ENCODE measurements at regions not wholly inside any gene's neighbourhood (a gene's known extent, or its start where the extent isn't known, plus 50 kb on each side); places are given as distances from the start of the nearest gene placed in this dataset.
A peak's percentile ranks its signal among the peaks of the same experiment; 100 is the strongest.
"Not testable (repeated sequence)": the region's sequence is repeated elsewhere in the genome, so short reads cannot be mapped to it uniquely, and the experiment has no call there.

DNA sequence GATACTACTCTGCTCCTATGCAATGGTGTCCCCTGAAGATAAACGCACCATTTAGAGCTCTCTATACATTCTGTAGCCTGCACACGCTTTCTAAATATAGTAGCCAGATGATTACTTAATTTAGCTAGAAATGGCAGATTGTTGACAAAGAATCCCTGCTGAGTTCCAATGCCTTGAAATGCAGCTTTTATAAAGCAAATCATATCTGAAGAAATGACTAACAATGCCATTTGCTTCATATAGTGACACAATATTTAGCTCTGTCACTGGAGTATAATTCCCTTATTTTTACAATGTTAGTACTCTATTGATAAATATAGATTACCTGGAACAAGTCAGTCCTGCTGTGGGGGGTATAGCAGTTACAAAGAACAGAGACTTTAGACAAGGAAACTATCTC, 166.2 kb downstream of the CDCA7 start:
- TF ChIP-seq, protein P1, sequence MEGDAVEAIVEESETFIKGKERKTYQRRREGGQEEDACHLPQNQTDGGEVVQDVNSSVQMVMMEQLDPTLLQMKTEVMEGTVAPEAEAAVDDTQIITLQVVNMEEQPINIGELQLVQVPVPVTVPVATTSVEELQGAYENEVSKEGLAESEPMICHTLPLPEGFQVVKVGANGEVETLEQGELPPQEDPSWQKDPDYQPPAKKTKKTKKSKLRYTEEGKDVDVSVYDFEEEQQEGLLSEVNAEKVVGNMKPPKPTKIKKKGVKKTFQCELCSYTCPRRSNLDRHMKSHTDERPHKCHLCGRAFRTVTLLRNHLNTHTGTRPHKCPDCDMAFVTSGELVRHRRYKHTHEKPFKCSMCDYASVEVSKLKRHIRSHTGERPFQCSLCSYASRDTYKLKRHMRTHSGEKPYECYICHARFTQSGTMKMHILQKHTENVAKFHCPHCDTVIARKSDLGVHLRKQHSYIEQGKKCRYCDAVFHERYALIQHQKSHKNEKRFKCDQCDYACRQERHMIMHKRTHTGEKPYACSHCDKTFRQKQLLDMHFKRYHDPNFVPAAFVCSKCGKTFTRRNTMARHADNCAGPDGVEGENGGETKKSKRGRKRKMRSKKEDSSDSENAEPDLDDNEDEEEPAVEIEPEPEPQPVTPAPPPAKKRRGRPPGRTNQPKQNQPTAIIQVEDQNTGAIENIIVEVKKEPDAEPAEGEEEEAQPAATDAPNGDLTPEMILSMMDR (IDR thresholded peaks at IDR 0.05; ENCODE audit: insufficient read depth, low read depth, low read length, missing control alignments) = no peak
- DNase-seq (ENCODE audit: low read depth) = no peak

DNA sequence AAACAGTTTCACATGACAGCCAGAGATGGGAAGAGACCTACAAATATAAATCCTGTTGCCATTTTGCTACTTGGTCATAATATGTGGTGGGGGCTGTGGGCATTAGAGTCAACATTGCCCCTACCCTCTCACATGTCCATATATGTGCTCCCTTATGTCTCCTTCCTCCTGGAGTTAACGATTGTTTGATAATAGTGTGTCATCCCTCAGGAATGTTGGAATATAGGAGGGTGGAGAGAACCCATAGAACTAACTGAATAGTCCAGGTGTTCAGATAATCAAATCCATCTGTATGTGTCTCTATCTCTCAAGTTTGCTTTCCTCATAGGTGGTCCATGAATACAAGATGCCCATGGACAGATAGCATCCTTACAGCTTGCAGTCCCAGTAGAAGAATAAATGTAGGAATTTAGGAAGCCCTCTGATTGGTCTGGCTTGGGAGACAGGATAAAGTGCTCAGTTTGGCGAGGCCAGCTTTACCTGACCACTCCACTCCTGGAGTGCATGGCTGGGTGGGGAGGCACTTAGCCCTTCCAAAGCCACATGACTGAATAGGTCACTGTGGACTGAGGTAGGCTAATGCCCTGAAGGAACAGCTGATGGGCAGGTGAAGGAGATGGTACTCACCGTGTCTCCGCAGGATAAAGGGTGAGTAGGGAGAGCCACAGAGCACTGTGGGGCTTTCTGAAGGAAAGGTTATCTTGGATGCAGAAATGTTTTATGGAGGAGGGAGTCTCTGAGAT, 166.9 kb downstream of the CDCA7 start:
- peak; percentile 28 for DNase-seq (ENCODE audit: low read depth)
- TF ChIP-seq, protein P1 (IDR thresholded peaks at IDR 0.05; ENCODE audit: insufficient read depth, low read depth, low read length, missing control alignments) = no peak
- H3K4me3 ChIP-seq (ENCODE audit: low read length) = no peak overlapping the region

More for the DNA sequence above, 166.2 kb downstream of the CDCA7 start:
- H3K4me3 ChIP-seq (ENCODE audit: low read length) = no peak overlapping the region

DNA sequence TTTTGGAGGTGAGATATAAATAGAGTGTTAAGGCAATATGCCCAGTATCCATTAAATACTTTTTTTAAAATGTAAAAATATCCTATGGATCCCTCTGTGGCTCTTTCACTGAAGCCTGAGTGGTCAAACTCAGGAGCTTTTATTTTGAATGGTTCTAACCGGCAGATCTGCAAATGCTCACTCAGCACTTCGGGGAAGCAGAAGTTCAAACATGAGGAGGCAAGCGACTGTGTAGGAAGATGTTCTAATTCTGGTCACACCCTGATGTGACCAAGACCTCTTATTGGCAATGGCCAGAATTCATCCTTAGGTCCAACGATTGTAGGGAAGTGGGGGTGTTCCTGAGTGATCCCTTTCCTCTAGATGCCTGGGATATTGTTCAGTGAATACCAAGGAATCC, 168.8 kb downstream of the CDCA7 start:
- H3K4me3 ChIP-seq (ENCODE audit: low read length) = no peak overlapping the region
- TF ChIP-seq, protein P1 (IDR thresholded peaks at IDR 0.05; ENCODE audit: insufficient read depth, low read depth, low read length, missing control alignments) = no peak
- DNase-seq (ENCODE audit: low read depth) = no peak

DNA sequence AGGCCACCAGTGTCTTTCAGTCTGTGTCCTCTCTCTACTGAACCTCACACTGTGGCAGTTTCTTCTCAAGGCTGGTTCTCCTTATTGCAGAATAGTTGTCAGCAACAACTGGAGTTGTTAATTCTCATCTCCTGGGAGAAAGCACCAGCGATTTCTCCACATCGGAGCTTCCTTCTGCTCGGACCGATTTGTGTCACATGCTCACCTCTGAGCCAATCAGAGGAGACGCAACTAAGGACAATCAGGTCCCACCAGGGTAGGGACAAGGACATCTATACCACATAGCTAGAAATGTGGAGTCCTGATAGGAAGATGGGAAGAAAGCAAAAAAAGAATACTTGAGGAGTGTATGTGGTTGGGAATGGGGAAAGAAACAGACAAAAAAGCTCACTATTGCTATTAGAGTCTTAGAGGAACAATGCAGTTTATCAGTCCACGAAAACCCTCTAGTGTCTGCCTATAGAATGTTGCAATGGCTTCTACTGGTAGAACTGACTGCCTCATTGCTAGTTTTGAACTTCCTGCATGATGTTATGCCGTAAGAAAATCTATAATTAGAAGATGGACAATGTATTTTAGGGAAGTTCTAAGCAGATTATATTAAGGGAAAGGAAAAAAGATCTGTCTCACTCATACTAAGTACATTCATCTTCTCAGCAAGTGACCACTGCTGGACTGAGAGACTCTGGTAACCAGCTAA, 169.7 kb downstream of the CDCA7 start:
- no peak overlapping the region for H3K4me3 ChIP-seq (ENCODE audit: low read length)
- TF ChIP-seq, protein P1 (IDR thresholded peaks at IDR 0.05; ENCODE audit: insufficient read depth, low read depth, low read length, missing control alignments) = no peak
- no peak for DNase-seq (ENCODE audit: low read depth)

DNA sequence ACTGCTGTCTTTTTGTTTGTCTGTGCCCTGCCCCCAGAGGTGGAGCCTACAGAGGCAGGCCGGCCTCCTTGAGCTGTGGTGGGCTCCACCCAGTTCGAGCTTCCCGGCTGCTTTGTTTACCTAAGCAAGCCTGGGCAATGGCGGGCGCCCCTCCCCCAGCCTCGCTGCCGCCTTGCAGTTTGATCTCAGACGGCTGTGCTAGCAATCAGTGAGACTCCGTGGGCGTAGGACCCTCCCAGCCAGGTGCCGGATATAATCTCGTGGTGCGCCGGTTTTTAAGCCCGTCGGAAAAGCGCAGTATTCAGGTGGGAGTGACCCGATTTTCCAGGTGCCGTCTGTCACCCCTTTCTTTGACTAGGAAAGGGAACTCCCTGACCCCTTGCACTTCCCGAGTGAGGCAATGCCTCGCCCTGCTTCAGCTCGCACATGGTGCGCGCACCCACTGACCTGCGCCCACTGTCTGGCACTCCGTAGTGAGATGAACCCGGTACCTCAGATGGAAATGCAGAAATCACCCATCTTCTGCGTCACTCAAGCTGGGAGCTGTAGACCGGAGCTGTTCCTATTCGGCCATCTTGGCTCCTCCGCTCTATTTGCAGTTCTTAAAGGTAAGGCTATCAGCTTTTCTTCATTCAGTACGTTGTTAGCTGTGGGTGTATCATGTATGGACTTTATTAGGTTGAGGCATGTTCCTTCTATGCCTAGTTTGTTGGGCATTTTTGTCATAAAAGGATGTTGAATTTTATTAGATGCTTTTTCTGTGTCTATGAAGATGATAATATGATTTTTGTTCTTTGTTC, 178.3 kb downstream of the CDCA7 start:
- H3K4me3 ChIP-seq (ENCODE audit: low read length); DNase-seq (ENCODE audit: low read depth): not testable (repeated sequence)

DNA sequence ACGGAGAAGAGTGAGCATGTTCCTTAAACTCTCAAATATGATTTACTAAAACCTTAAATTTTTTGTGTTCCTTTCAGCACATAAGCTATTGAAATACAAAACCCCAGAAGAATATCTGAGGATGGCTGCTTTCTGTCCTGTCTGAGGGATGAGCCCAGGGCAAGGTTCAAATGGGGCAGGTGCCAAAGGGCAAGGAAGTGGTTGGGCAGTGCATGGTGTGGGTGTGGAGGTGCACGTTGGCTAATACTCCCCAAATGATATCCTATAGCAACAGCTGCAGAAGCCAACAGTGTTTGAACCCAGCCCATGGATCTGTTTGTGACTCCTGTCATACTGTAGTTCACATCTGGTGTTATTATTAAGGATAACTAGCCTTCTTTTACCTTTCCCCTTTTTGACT, 183.0 kb downstream of the CDCA7 start:
- H3K4me3 ChIP-seq (ENCODE audit: low read length) = no peak overlapping the region
- TF ChIP-seq, protein P1 (IDR thresholded peaks at IDR 0.05; ENCODE audit: insufficient read depth, low read depth, low read length, missing control alignments) = no peak
- no peak for DNase-seq (ENCODE audit: low read depth)

DNA sequence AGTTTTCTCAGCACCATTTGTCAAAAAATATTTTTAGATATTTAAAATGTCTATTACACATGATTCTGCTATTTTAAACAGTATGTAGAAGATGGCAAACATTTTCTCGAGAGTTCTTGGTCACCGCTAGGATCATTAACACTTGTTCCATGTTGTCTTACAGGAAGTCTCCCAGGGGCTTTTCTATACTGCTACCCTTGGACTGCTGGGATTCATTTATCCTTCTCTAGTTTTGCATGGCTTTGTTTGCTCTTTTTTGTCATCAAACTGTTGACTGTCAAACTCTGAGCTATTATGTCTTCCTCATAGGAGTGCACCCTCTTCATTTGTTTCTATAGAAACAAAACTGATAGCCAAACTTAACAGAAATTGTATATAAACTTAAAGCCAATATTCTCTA, 184.9 kb downstream of the CDCA7 start:
- DNase-seq (ENCODE audit: low read depth) = no peak
- TF ChIP-seq, protein P1 (IDR thresholded peaks at IDR 0.05; ENCODE audit: insufficient read depth, low read depth, low read length, missing control alignments) = no peak
- H3K4me3 ChIP-seq (ENCODE audit: low read length) = no peak overlapping the region

Data from epithelial cell of esophagus (primary cell).